Activated CD8-positive, alpha-beta T cell treated with anti-CD3 and anti-CD28 coated beads for 36 hours (primary cell): ENCODE measurements at regions not wholly inside any gene's neighbourhood (a gene's known extent, or its start where the extent isn't known, plus 50 kb on each side); places are given as distances from the start of the nearest gene placed in this dataset.

Experiments used
- ATAC-seq: fragments of 200-7000 bp; cut with Tn5 transposase; one replicate; pipeline ENCODE4 v1.10.0; 2021; ENCODE audit warnings: mild to moderate bottlenecking, moderate library complexity
- CTCF ChIA-PET: fragments of 350-600 bp; sonication (Branson Sonifier 250); formaldehyde crosslinking; loops from one replicate; lab custom pipeline; 2021; ENCODE audit warnings: antibody characterized with exemption; lab: Charles Lee
- POLR2A ChIA-PET: fragments of 350-600 bp; sonication (Branson Sonifier 250); formaldehyde crosslinking; loops from one replicate; lab custom pipeline; 2021; ENCODE audit warnings: antibody characterized with exemption; lab: Charles Lee
- DNase-seq: peaks from one replicate; pipeline ENCODE4 v3.0.0-alpha.2; 2020
- H3K27ac Mint-ChIP-seq: one replicate; pipeline ENCODE4 v1.8.0; 2021; ENCODE audit warnings: mild to moderate bottlenecking, mixed read lengths
- H3K27me3 Mint-ChIP-seq: one replicate; pipeline ENCODE4 v1.8.0; 2021; ENCODE audit warnings: mixed read lengths
- H3K36me3 Mint-ChIP-seq: one replicate; pipeline ENCODE4 v1.8.0; 2021; ENCODE audit warnings: low read depth, mixed read lengths
- H3K4me1 Mint-ChIP-seq: one replicate; pipeline ENCODE4 v1.8.0; 2021; ENCODE audit warnings: low read depth, mixed read lengths
- H3K4me3 Mint-ChIP-seq: one replicate; pipeline ENCODE4 v1.8.0; 2021; ENCODE audit warnings: mild to moderate bottlenecking, moderate library complexity, mixed read lengths
- H3K9me3 Mint-ChIP-seq: one replicate; pipeline ENCODE4 v1.8.0; 2021; ENCODE audit warnings: mixed read lengths
- intact Hi-C: fragments of 100-400 bp; cut with micrococcal nuclease; formaldehyde crosslinking; loops from one replicate; pipeline ENCODE4 v1.10.0; 2022
- TF ChIP-seq, protein P1 (sequence below): fragments of 200-600 bp; IDR thresholded peaks from one replicate; pipeline ENCODE4 v1.8.0; 2022; ENCODE audit warnings: antibody characterized with exemption, mild to moderate bottlenecking

DNA sequence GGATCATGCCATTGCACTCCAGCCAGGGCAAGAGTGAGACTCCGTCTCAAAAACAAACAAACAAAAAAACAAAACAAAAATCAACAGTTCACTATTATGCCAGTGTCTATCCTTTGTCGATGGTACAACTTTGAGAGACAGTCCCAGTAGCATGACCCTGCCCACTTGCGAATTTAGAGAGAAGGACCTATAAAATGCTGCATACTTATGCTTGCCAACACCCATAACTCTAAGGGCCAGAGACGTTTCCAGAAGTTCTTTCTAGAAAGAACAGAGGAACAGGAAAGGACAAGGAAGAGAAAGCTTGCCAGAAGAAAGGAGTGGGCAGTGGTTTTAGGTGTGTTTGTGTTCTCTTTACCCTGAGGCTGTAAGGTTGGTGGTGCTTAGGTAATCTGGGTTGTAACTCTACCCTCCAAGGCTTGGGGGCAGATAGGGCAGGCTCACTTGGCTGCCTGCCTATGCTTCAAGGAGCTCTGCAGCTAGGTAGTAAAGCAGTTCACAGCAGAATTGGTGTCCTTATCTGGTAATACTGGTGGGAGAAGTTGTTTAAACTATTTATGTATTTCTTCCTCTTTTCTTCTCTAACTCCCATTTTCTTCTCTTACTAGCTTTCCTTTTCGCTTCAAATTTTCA lies 50.6 kb upstream of the SPPL2A start:
- H3K27me3 Mint-ChIP-seq, result peaks cover 3% of the 10 kb centered on the region
- H3K36me3 Mint-ChIP-seq, result no peaks in the 10 kb centered on the region
- no peak overlapping the region for H3K4me3 Mint-ChIP-seq
- ChIA-PET POLR2A (no interaction called here), CTCF (interaction anchor here (0.6 to 1.0 kb wide), 2 partner anchors 31 to 183 kb away, joined by 3 read pairs; no protein-coding TSS in a partner anchor)
- no peak for DNase-seq
- TF ChIP-seq, protein P1, sequence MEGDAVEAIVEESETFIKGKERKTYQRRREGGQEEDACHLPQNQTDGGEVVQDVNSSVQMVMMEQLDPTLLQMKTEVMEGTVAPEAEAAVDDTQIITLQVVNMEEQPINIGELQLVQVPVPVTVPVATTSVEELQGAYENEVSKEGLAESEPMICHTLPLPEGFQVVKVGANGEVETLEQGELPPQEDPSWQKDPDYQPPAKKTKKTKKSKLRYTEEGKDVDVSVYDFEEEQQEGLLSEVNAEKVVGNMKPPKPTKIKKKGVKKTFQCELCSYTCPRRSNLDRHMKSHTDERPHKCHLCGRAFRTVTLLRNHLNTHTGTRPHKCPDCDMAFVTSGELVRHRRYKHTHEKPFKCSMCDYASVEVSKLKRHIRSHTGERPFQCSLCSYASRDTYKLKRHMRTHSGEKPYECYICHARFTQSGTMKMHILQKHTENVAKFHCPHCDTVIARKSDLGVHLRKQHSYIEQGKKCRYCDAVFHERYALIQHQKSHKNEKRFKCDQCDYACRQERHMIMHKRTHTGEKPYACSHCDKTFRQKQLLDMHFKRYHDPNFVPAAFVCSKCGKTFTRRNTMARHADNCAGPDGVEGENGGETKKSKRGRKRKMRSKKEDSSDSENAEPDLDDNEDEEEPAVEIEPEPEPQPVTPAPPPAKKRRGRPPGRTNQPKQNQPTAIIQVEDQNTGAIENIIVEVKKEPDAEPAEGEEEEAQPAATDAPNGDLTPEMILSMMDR, result no peak
- intact Hi-C loops, result no loop called here
- H3K27ac Mint-ChIP-seq, result no peak overlapping the region
- no peaks in the 10 kb centered on the region for H3K4me1 Mint-ChIP-seq
- H3K9me3 Mint-ChIP-seq, result no peaks in the 10 kb centered on the region
- ATAC-seq, result no peak
